GM12878 (cell line): ENCODE measurements at regions not wholly inside any gene's neighbourhood (a gene's known extent, or its start where the extent isn't known, plus 50 kb on each side); places are given as distances from the start of the nearest gene placed in this dataset.

ENCODE experiments used
- ATAC-seq: fragments of 200-7000 bp; cut with Tn5 transposase; 3 replicates; pipeline ENCODE4 v1.9.1; 2020; ENCODE audit warnings: mild to moderate bottlenecking, moderate library complexity
- BruUV-seq: library from RNA; stranded (reverse); fragments of 400-500 nt; replicated peaks from 2 replicates; lab custom pipeline; 2021; lab: Mats Ljungman, UMichigan
- CTCF ChIA-PET: fragments of 300-600 bp; sonication (Branson Sonifier 250); formaldehyde crosslinking; extraction: SDS; loops from one replicate; lab custom pipeline; 2021; ENCODE audit warnings: inconsistent platforms; lab: Yijun Ruan, JAX
- POLR2A ChIA-PET: fragments of 350-600 bp; formaldehyde crosslinking; extraction: SDS; loops from one replicate; lab custom pipeline; 2021; ENCODE audit warnings: inconsistent platforms; lab: Charles Lee
- RAD21 ChIA-PET: fragments of 300-600 bp; sonication (Branson Sonifier 250); formaldehyde crosslinking; loops from one replicate; lab custom pipeline; 2023; ENCODE audit warnings: antibody characterized with exemption; ENCODE audit not compliant: unreplicated experiment; lab: Charles Lee
- SMC1A ChIA-PET: fragments of 300-600 bp; sonication (Branson Sonifier 250); formaldehyde crosslinking; loops from one replicate; lab custom pipeline; 2023; ENCODE audit not compliant: unreplicated experiment, uncharacterized antibody; lab: Charles Lee
- DNase-seq: peaks from one replicate; pipeline ENCODE4 v3.0.0-alpha.2; 2011; ENCODE audit warnings: low read depth, low spot score
- FAIRE-seq: peaks from 3 replicates; lab custom pipeline; 2011; peaks lifted over from hg19 to GRCh38; lab: Jason Lieb, UNC
- H2AFZ ChIP-seq: 2 replicates; pipeline ENCODE4 v1.6.0; 2011; ENCODE audit warnings: low read depth, low read length, control low read depth; ENCODE audit not compliant: control insufficient read depth
- H3K27ac ChIP-seq: 2 replicates; pipeline ENCODE4 v1.5.1; 2011; ENCODE audit warnings: control low read depth; ENCODE audit not compliant: control insufficient read depth, insufficient read depth
- H3K27me3 ChIP-seq, 2 experiments: replicated peaks in 1 of 2; 2 replicates each; pipeline versions ENCODE4 v1.6.0 to v1.6.1; 2011; ENCODE audit warnings: low read length in 1 of 2; ENCODE audit not compliant: control insufficient read depth in 2 of 2, insufficient read depth in 2 of 2
- H3K36me3 ChIP-seq, 2 experiments: 2 replicates each; pipeline ENCODE4 v1.5.1; 2011; ENCODE audit warnings: low read length in 1 of 2; ENCODE audit not compliant: control insufficient read depth in 2 of 2, insufficient read depth in 2 of 2
- H3K4me1 ChIP-seq: 2 replicates; pipeline ENCODE4 v1.6.1; 2011; ENCODE audit warnings: mild to moderate bottlenecking, low read length, moderate library complexity, mixed read lengths; ENCODE audit not compliant: control insufficient read depth, insufficient read depth
- H3K4me2 ChIP-seq: 2 replicates; pipeline ENCODE4 v1.6.0; 2011; ENCODE audit warnings: control low read depth; ENCODE audit not compliant: control insufficient read depth, insufficient read depth
- H3K4me3 ChIP-seq: fragments of 200-600 bp; sonication (generic); 2 replicates; pipeline ENCODE4 v1.5.1; 2016
- H3K79me2 ChIP-seq: 2 replicates; pipeline ENCODE4 v1.6.0; 2011; ENCODE audit warnings: low read length; ENCODE audit not compliant: control insufficient read depth, insufficient read depth
- H3K9ac ChIP-seq: 2 replicates; pipeline ENCODE4 v1.8.0; 2011; ENCODE audit warnings: low read length, control low read depth, mixed read lengths; ENCODE audit not compliant: control insufficient read depth, insufficient read depth
- H3K9me3 ChIP-seq: replicated peaks from 3 replicates; pipeline ENCODE4 v1.5.1; 2011; ENCODE audit warnings: mild to moderate bottlenecking, low read length; ENCODE audit not compliant: control insufficient read depth, insufficient read depth
- H4K20me1 ChIP-seq: 2 replicates; pipeline ENCODE4 v1.6.0; 2011; ENCODE audit not compliant: control insufficient read depth, insufficient read depth
- BACH1 ChIP-seq: fragments of 450-650 bp; IDR thresholded peaks from 2 replicates; pipeline ENCODE4 v1.6.1; 2017; ENCODE audit warnings: mild to moderate bottlenecking, borderline replicate concordance
- BCLAF1 ChIP-seq: fragments of 450-650 bp; IDR thresholded peaks from 2 replicates; pipeline ENCODE4 v1.6.1; 2017; ENCODE audit warnings: antibody characterized with exemption, mild to moderate bottlenecking, moderate library complexity
- DPF2 ChIP-seq: fragments of 450-650 bp; IDR thresholded peaks from 2 replicates; pipeline ENCODE4 v1.6.1; 2017; ENCODE audit warnings: mild to moderate bottlenecking
- IRF3 ChIP-seq: fragments of 450-650 bp; IDR thresholded peaks from 2 replicates; pipeline ENCODE4 v1.6.1; 2014; ENCODE audit warnings: mild to moderate bottlenecking
- MEF2B ChIP-seq: fragments of 450-650 bp; IDR thresholded peaks from 2 replicates; pipeline ENCODE4 v1.6.1; 2018; ENCODE audit warnings: mild to moderate bottlenecking, moderate library complexity; ENCODE audit not compliant: partially characterized antibody, poor library complexity, severe bottlenecking
- MXI1 ChIP-seq: fragments of 150-350 bp; IDR thresholded peaks from 2 replicates; pipeline ENCODE4 v1.6.1; 2011; ENCODE audit warnings: low read depth, mild to moderate bottlenecking, inconsistent platforms, low read length, improper control_type of control experiment
- NFYB ChIP-seq: IDR thresholded peaks from 2 replicates; pipeline ENCODE4 v1.6.1; 2011; ENCODE audit warnings: low read depth, mild to moderate bottlenecking, low read length, improper control_type of control experiment, moderate library complexity; ENCODE audit not compliant: insufficient read depth
- POLR2AphosphoS2 ChIP-seq: IDR thresholded peaks from 2 replicates; pipeline ENCODE4 v1.6.1; 2011; ENCODE audit warnings: low read depth, mild to moderate bottlenecking, low read length, improper control_type of control experiment, moderate library complexity
- SMAD1 ChIP-seq: fragments of 450-650 bp; IDR thresholded peaks from 2 replicates; pipeline ENCODE4 v1.6.1; 2018; ENCODE audit warnings: mild to moderate bottlenecking, low read depth; ENCODE audit not compliant: partially characterized antibody
- USF1 ChIP-seq: IDR thresholded peaks from 2 replicates; pipeline ENCODE4 v1.6.1; 2011; ENCODE audit warnings: borderline replicate concordance, low read depth, mild to moderate bottlenecking, moderate library complexity, mixed read lengths, low read length; ENCODE audit not compliant: insufficient read depth; ENCODE audit errors: extremely low read length
- WRNIP1 ChIP-seq: IDR thresholded peaks from 2 replicates; pipeline ENCODE4 v1.6.1; 2011; ENCODE audit warnings: low read depth, low read length, improper control_type of control experiment, borderline replicate concordance
- YY1 ChIP-seq: IDR thresholded peaks from 2 replicates; pipeline ENCODE4 v1.6.1; 2011; ENCODE audit warnings: low read depth, mild to moderate bottlenecking, low read length
- ZNF622 ChIP-seq: fragments of 450-650 bp; IDR thresholded peaks from 2 replicates; pipeline ENCODE4 v1.6.1; 2017; ENCODE audit warnings: mild to moderate bottlenecking, inconsistent platforms
- WGBS: methylation state at CpG from one replicate; pipeline ENCODE4 v1.1.6; 2016; ENCODE audit warnings: low lambda C conversion rate; ENCODE audit not compliant: insufficient replicate concordance, insufficient coverage; ENCODE audit errors: missing lambda C conversion rate; 5-methylcytosine and 5-hydroxymethylcytosine counted together
- in situ Hi-C: fragments of 300-500 bp; cut with MboI; formaldehyde crosslinking; loops from 9 replicates; pipeline ENCODE4 v1.14.3; 2018; ENCODE audit warnings: mixed read lengths
- intact Hi-C: fragments of 100-400 bp; cut with micrococcal nuclease; formaldehyde crosslinking; loops from one replicate; pipeline ENCODE4 v1.14.2; 2022; ENCODE audit not compliant: unreplicated experiment
- TF ChIP-seq, protein P1 (sequence below): fragments of 450-650 bp; IDR thresholded peaks from 2 replicates; pipeline ENCODE4 v1.6.1; 2018; ENCODE audit warnings: borderline replicate concordance, mild to moderate bottlenecking; ENCODE audit not compliant: partially characterized antibody

DNA sequence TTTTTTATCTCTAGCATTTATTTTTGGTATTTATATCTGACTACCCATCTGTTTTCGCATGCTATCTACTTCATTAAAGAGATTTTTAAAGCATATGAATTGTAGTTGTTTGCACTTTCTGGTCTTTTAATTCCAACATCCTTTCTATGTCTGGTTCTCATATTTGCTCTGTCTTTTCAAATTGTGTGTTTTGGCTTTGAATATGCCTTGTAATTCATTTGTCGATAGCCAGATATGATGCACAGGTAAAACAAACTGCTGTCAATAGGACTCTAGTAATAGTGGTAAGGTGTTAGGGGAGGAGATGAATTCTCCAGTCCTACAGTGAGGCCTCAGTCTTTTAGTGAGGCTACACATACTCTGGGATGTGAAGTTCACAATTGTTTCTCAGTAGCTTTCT lies 530.8 kb upstream of the CCDC179 start (continued):
- no peak for TF ChIP-seq IRF3
- no peak for TF ChIP-seq BCLAF1
- TF ChIP-seq YY1, result no peak
- TF ChIP-seq MEF2B, result no peak
- TF ChIP-seq, all 136 proteins: peak for 0

DNA sequence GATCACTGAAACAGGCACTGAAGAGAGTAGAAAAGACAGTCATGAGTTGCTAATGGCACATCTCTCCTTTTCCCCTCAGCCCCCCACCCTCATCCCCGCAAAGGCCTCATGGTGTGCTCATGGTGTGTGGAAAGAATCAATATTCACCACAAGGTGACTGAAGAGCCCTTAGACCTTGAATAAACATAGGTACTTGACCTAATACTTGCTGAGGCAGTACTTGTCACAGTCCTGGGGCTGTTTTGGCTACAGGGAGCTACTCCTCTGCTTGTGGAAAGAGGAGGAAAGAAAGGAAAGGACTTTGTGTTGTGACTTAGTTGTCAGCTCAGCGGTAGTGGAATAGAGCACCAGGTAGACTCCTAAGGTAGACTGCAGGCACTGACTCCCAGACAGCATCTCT lies 537.8 kb upstream of the CCDC179 start:
- no TSS peak for BruUV-seq
- no peak overlapping the region for H2AFZ ChIP-seq
- no peak overlapping the region for H3K4me3 ChIP-seq
- SMC1A ChIA-PET, result no interaction called here
- FAIRE-seq, result no peak
- DNase-seq, result no peak
- CTCF ChIA-PET, result interaction anchor here (1.6 kb wide), 1 partner anchor 523 kb away, joined by 7 read pairs; no protein-coding TSS in a partner anchor
- no peaks in the 10 kb centered on the region for H3K4me1 ChIP-seq
- ATAC-seq, result no peak
- no peak overlapping the region for H3K27ac ChIP-seq
- H3K79me2 ChIP-seq, result no peaks in the 10 kb centered on the region
- RAD21 ChIA-PET, result interaction anchor here (1.1 kb wide), 1 partner anchor 284 kb away, joined by 5 read pairs; no protein-coding TSS in a partner anchor
- H3K9me3 ChIP-seq, result no peaks in the 10 kb centered on the region
- in situ Hi-C loops (no loop called here), intact Hi-C loops (no loop called here)
- 39% methylated on average over 2 of the region's 2 CpGs for WGBS
- H4K20me1 ChIP-seq, result no peaks in the 10 kb centered on the region
- TF ChIP-seq, protein P1, sequence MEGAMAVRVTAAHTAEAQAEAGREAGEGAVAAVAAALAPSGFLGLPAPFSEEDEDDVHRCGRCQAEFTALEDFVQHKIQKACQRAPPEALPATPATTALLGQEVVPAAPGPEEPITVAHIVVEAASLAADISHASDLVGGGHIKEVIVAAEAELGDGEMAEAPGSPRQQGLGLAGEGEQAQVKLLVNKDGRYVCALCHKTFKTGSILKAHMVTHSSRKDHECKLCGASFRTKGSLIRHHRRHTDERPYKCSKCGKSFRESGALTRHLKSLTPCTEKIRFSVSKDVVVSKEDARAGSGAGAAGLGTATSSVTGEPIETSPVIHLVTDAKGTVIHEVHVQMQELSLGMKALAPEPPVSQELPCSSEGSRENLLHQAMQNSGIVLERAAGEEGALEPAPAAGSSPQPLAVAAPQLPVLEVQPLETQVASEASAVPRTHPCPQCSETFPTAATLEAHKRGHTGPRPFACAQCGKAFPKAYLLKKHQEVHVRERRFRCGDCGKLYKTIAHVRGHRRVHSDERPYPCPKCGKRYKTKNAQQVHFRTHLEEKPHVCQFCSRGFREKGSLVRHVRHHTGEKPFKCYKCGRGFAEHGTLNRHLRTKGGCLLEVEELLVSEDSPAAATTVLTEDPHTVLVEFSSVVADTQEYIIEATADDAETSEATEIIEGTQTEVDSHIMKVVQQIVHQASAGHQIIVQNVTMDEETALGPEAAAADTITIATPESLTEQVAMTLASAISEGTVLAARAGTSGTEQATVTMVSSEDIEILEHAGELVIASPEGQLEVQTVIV, result no peak
- TF ChIP-seq ZNF622 (no peak), WRNIP1 (no peak), SMAD1 (no peak), BACH1 (no peak), USF1 (no peak), POLR2AphosphoS2 (no peak), MXI1 (no peak), DPF2 (no peak), NFYB (no peak)
- H3K9ac ChIP-seq, result no peak overlapping the region
- H3K4me2 ChIP-seq, result no peak overlapping the region
- POLR2A ChIA-PET, result no interaction called here
- H3K27me3 ChIP-seq, result no peaks in the 10 kb centered on the region
- H3K36me3 ChIP-seq, result no peaks in the 10 kb centered on the region
